GM21723 (cell line): ENCODE measurements at regions not wholly inside any gene's neighbourhood (a gene's known extent, or its start where the extent isn't known, plus 50 kb on each side); places are given as distances from the start of the nearest gene placed in this dataset.
"Not testable (repeated sequence)": the region's sequence is repeated elsewhere in the genome, so short reads cannot be mapped to it uniquely, and the experiment has no call there.

Experiments used
- ATAC-seq: cut with Tn5 transposase; IDR thresholded peaks from one replicate; pipeline ENCODE4 v1.9.1; 2021; ENCODE audit warnings: mild to moderate bottlenecking, moderate library complexity; ENCODE audit not compliant: unreplicated experiment

DNA sequence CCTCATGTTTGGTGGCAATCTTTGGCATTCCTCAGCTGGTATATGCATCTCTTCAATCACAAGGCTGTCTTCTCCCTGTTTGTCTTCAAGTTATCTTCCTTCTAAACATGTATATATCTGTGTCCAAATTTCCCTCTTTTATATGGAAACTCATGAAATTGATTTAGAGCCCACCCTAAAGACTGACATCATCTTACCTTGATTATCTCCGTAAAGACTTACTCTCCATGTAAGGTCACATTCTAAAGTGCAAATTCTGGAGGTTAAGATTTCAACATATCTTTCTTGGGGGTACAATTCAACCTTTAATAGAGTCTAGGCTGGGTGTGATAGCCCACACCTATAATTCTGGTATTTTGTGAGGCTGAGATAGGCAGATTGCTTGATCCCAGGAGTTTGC, 215.8 kb upstream of the LRRC4C start:
- no peak for ATAC-seq

DNA sequence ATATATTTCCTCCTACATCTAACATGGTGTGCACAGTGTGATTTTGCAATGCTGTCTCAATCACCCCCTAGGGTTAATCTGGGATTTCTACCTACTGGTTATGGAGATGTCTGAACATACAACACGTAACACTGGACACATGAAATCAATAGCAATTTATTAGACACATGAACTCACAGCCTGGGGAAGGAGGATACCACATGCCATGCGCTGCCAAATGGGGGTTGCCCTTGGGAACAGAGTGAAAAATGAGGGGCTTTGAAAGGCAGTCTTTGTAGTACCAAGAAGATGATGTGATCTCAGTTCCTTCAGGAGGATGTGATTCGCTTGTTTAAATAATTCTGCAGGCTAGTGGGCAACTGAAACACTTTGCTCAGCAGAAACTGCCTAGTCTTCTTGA, 253.6 kb upstream of the LRRC4C start:
- ATAC-seq: no peak

- no peak for ATAC-seq
Observed at GRCh38 chr11:41714101-41714500, 254.6 kb upstream of the LRRC4C start.

- no peak for ATAC-seq
Observed at GRCh38 chr11:41716862-41717261, 257.4 kb upstream of the LRRC4C start.

GRCh38 chr11:41720761-41721160, 261.3 kb upstream of the LRRC4C start:
- ATAC-seq: no peak

- not testable (repeated sequence) for ATAC-seq
Observed at GRCh38 chr11:41728161-41728560, 268.7 kb upstream of the LRRC4C start.

DNA sequence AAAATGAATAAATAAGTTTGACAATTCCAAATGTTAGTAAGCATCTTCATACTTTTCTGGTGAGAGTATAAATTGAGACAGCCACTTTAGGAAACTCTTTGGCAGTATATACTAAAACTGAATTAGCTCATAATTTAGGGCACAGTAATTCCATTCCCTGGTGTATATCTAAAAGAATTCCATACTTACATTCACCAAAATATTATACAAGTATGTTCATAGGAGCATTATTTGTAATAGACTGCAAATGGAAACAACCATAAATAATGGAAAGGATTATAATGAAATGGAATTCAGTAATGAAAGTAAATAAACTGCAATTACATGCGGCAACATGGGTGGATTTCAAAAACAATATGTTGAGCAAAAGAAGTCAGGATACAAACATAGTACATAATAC, 315.8 kb upstream of the LRRC4C start:
- no peak for ATAC-seq

GRCh38 chr11:41779401-41779960, 320.0 kb upstream of the LRRC4C start:
- no peak for ATAC-seq

DNA sequence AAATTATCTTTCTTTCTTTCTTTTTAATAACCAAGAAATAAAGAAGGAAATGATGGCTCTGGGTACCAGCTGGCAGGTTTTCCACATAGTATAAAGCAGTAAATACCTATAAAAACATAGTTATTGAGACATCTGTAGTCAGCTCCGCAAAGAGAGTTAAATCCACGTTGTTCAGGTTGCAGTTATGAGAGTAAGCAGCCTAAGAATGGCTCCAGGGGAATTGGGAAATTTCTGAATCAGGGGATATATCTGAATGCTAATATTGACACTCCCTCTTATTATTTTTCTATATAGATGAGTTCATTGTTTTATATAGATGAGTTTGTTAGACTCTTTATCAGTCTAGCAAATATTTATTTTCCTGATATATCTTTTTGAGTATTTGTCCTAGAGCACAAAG, 322.0 kb upstream of the LRRC4C start:
- ATAC-seq: no peak

GRCh38 chr11:41784513-41785335, 325.3 kb upstream of the LRRC4C start:
- no peak for ATAC-seq

- ATAC-seq: no peak
Observed at GRCh38 chr11:41786087-41786486, 326.6 kb upstream of the LRRC4C start.

DNA sequence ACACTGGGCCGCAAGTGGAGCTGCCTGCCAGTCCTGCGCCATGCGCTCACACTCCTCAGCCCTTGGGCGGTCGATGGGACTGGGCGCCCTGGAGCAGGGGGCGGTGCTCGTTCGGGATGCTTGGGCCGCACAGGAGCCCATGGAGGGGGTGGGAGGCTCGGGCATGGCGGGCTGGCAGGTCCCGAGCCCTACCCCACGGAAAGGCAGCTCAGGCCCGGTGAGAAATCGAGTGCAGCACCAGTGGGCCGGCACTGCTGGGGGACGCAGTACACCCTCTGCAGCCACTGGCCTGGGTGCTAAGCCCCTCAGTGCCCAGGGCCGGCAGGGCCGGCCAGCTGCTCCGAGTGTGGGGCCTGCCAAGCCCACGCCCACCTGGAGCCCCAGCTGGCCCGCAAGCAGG, 328.7 kb upstream of the LRRC4C start:
- ATAC-seq: no peak

- no peak for ATAC-seq
Observed at GRCh38 chr11:41789376-41789775, 329.9 kb upstream of the LRRC4C start.

GRCh38 chr11:41795004-41795403, 335.6 kb upstream of the LRRC4C start:
- no peak for ATAC-seq

DNA sequence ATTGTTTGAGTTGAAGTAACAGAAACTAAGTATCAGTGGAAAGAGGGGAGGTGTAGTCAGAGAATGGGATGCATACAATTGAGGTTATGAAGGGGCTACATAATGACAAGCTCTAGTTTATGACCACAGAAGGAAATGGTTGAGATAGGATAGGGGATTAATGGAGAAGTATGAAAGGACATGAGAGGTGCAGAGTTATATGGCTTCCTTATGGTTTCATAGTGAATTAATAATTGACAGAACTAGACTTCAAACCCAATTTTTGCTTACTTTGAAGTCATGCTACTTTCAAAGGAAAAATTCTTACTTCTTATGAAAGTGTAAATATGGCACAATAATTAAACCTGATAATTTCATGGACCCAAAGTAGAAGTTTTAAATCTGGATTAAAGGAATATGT, 340.3 kb upstream of the LRRC4C start:
- ATAC-seq: no peak

DNA sequence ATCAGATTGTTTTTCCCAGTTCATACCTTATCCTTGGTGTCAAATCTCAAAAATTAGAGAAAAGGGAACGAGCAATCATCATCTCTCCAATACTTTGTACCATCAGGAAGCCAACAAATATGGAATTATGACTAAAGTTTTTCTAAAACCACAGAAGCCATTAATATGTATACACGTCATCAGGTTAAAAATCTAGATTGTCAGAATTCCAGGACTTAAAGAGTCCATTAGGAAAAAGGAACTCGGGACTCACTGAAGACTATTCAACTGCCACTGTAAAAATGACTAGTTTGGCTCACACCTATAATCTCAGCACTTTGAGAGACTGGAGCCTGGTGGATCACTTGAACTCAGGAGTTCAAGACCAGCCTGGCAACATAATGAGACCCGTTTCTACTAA, 344.4 kb upstream of the LRRC4C start:
- no peak for ATAC-seq

- no peak for ATAC-seq
Observed at GRCh38 chr11:41816396-41816795, 356.9 kb upstream of the LRRC4C start.

DNA sequence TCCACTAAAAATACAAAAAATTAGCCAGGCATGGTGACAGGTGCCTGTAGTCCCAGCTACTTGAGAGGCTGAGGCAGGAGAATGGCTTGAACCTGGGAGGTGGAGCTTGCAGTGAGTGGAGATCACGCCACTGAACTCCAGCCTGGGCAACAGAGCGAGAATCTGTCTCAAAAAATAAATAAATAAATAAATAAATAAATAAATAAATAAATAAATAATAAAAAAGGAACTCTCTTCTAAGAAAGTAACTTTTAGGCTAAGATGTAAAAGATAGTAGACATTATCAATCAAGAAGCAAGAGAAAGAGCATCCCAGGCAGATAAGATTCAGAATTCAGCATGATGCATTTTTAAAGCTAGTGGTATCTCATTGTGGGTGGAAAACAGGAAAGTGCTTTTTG, 364.8 kb upstream of the LRRC4C start:
- not testable (repeated sequence) for ATAC-seq

GRCh38 chr11:41826085-41826484, 366.6 kb upstream of the LRRC4C start:
- ATAC-seq: no peak

DNA sequence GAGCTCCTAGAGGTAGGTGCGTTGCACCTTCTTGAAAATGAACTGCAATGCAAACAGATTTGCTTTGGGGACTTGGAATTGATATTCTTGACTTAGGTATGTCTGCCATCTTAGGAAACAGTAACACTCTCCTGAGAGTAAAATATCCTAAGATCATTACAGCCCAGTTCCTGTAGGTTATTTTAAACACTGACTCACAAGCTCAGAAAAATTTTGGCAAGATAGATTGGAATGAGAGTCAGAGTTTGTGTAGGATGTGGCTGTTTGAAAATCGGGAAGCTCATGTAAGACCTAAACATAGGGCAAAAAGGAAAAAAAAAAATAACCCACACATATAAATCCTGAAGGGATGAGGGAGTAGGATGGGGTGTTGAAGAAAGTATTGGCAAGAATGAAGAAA, 377.0 kb upstream of the LRRC4C start:
- ATAC-seq: no peak

GRCh38 chr11:41842673-41843072, 383.2 kb upstream of the LRRC4C start:
- ATAC-seq: no peak

GRCh38 chr11:41845066-41845465, 385.6 kb upstream of the LRRC4C start:
- ATAC-seq: no peak

- ATAC-seq: no peak
Observed at GRCh38 chr11:41848349-41848748, 388.9 kb upstream of the LRRC4C start.
